Esophagus (tissue), 2 donors: ENCODE measurements at regions not wholly inside any gene's neighbourhood (a gene's known extent, or its start where the extent isn't known, plus 50 kb on each side); places are given as distances from the start of the nearest gene placed in this dataset.

Source experiments
- H3K27ac ChIP-seq, 2 donors: one replicate each; pipeline ENCODE4 v1.5.1; 2013; ENCODE audit warnings: low read depth in 2 of 2, mild to moderate bottlenecking in 2 of 2, inconsistent platforms in 1 of 2, low read length in 1 of 2, moderate library complexity in 1 of 2
- H3K27me3 ChIP-seq, 2 donors: one replicate each; pipeline ENCODE4 v1.6.1; 2013; ENCODE audit warnings: low read length in 2 of 2, control low read depth in 1 of 2, mild to moderate bottlenecking in 1 of 2; ENCODE audit not compliant: insufficient read depth in 2 of 2, control insufficient read depth in 1 of 2
- H3K36me3 ChIP-seq, 2 donors: one replicate each; pipeline ENCODE4 v1.6.1; 2013; ENCODE audit warnings: low read length in 1 of 2; ENCODE audit not compliant: control insufficient read depth in 2 of 2, insufficient read depth in 2 of 2
- H3K4me1 ChIP-seq, 2 donors: one replicate each; pipeline ENCODE4 v1.6.1; 2013; ENCODE audit warnings: low read length in 1 of 2; ENCODE audit not compliant: control insufficient read depth in 2 of 2, insufficient read depth in 2 of 2
- H3K4me3 ChIP-seq, 2 donors: one replicate each; pipeline ENCODE4 v1.5.1; 2013; ENCODE audit warnings: low read length in 2 of 2, mild to moderate bottlenecking in 2 of 2, low read depth in 1 of 2, moderate library complexity in 1 of 2
- H3K9me3 ChIP-seq, 2 donors: one replicate each; pipeline ENCODE4 v1.6.1; 2013; ENCODE audit warnings: mild to moderate bottlenecking in 2 of 2, low read depth in 1 of 2, low read length in 1 of 2, moderate library complexity in 1 of 2; ENCODE audit not compliant: control insufficient read depth in 2 of 2, insufficient read depth in 1 of 2
- WGBS, 2 donors: extraction: QIAGEN DNeasy Blood & Tissue Kit; methylation state at CpG; one replicate each; pipeline ENCODE4 v1.1.7; 2013; 5-methylcytosine and 5-hydroxymethylcytosine counted together
- donor health status: healthy with polysubstance abuse.
- donor health status: Bipolar disorder and iron deficiency.

- 86 to 89% methylated on average over 12 of the region's 12 CpGs for WGBS, 2 donors
- H3K27ac ChIP-seq: no peak overlapping the region
- H3K36me3 ChIP-seq: no peaks in the 10 kb centered on the region
- H3K27me3 ChIP-seq: no peaks in the 10 kb centered on the region
- H3K4me1 ChIP-seq: no peaks in the 10 kb centered on the region
- no peak overlapping the region for H3K4me3 ChIP-seq
- H3K9me3 ChIP-seq: no peaks in the 10 kb centered on the region
These were observed 154.2 kb upstream of the NAV2 start for GRCh38 chr11:19558189-19558986.

- H3K27ac ChIP-seq: no peak overlapping the region
- H3K36me3 ChIP-seq: no peaks in the 10 kb centered on the region
- H3K27me3 ChIP-seq: no peaks in the 10 kb centered on the region
- H3K4me3 ChIP-seq: no peak overlapping the region
- no peaks in the 10 kb centered on the region for H3K9me3 ChIP-seq
- 5 to 6% methylated on average over 7 of the region's 7 CpGs for WGBS, 2 donors
- H3K4me1 ChIP-seq: no peaks in the 10 kb centered on the region
These were observed 154.9 kb upstream of the NAV2 start for GRCh38 chr11:19557720-19558140.

- 57 to 65% methylated on average over 6 of the region's 6 CpGs for WGBS, 2 donors
- Histone ChIP-seq H3K9me3 (no peaks in the 10 kb centered on the region), H3K27ac (no peak overlapping the region), H3K36me3 (no peaks in the 10 kb centered on the region), H3K27me3 (no peaks in the 10 kb centered on the region), H3K4me1 (no peaks in the 10 kb centered on the region), H3K4me3 (no peak overlapping the region)
These were observed 155.5 kb upstream of the NAV2 start for GRCh38 chr11:19557185-19557584.

GRCh38 chr11:19555266-19555665, 157.4 kb upstream of the NAV2 start:
- Histone ChIP-seq H3K4me1 (no peaks in the 10 kb centered on the region), H3K36me3 (no peaks in the 10 kb centered on the region), H3K27me3 (no peaks in the 10 kb centered on the region), H3K4me3 (no peak overlapping the region), H3K9me3 (no peaks in the 10 kb centered on the region), H3K27ac (no peak overlapping the region)
- 63 to 75% methylated on average over 3 of the region's 3 CpGs for WGBS, 2 donors

GRCh38 chr11:19553683-19554333, 158.8 kb upstream of the NAV2 start:
- Histone ChIP-seq H3K27ac (no peak overlapping the region), H3K27me3 (no peaks in the 10 kb centered on the region), H3K4me3 (no peak overlapping the region), H3K36me3 (no peaks in the 10 kb centered on the region), H3K4me1 (no peaks in the 10 kb centered on the region), H3K9me3 (no peaks in the 10 kb centered on the region)
- 36 to 39% methylated on average over 8 of the region's 8 CpGs for WGBS, 2 donors

GRCh38 chr11:19552656-19553260, 159.9 kb upstream of the NAV2 start:
- Histone ChIP-seq H3K4me3 (no peak overlapping the region), H3K27ac (no peak overlapping the region), H3K27me3 (no peaks in the 10 kb centered on the region), H3K9me3 (no peaks in the 10 kb centered on the region), H3K36me3 (no peaks in the 10 kb centered on the region), H3K4me1 (no peaks in the 10 kb centered on the region)
- WGBS, 2 donors: 81 to 85% methylated on average over 8 of the region's 8 CpGs

GRCh38 chr11:19552161-19552560, 160.5 kb upstream of the NAV2 start:
- no peaks in the 10 kb centered on the region for H3K9me3 ChIP-seq
- H3K4me3 ChIP-seq: no peak overlapping the region
- 81 to 88% methylated on average over 8 of the region's 8 CpGs for WGBS, 2 donors
- H3K27ac ChIP-seq: no peak overlapping the region
- H3K27me3 ChIP-seq: no peaks in the 10 kb centered on the region
- no peaks in the 10 kb centered on the region for H3K4me1 ChIP-seq
- H3K36me3 ChIP-seq: no peaks in the 10 kb centered on the region

- Histone ChIP-seq H3K36me3 (no peaks in the 10 kb centered on the region), H3K27ac (no peak overlapping the region), H3K9me3 (no peaks in the 10 kb centered on the region), H3K27me3 (no peaks in the 10 kb centered on the region), H3K4me3 (no peak overlapping the region), H3K4me1 (no peaks in the 10 kb centered on the region)
- 71 to 76% methylated on average over 4 of the region's 4 CpGs for WGBS, 2 donors
These were observed 161.2 kb upstream of the NAV2 start for GRCh38 chr11:19551457-19551856.

- 83 to 86% methylated on average over 3 of the region's 3 CpGs for WGBS, 2 donors
- H3K4me1 ChIP-seq: no peaks in the 10 kb centered on the region
- H3K4me3 ChIP-seq: no peak overlapping the region
These were observed 165.6 kb upstream of the NAV2 start for GRCh38 chr11:19547044-19547443.

More at GRCh38 chr11:19547044-19547443, 165.6 kb upstream of the NAV2 start:
- Histone ChIP-seq H3K27ac (no peak overlapping the region), H3K27me3 (peaks cover 0 to 3% of the 10 kb centered on the region in 2 donors), H3K9me3 (no peaks in the 10 kb centered on the region), H3K36me3 (no peaks in the 10 kb centered on the region)
